Activated T-cell treated with anti-CD3 and anti-CD28 coated beads, Interleukin-2, amount 50 U/mL, for 72 hours (primary cell): ENCODE measurements at regions not wholly inside any gene's neighbourhood (a gene's known extent, or its start where the extent isn't known, plus 50 kb on each side); places are given as distances from the start of the nearest gene placed in this dataset.

ENCODE experiments used
- ATAC-seq, 2 donors: fragments of 150-1000 bp; cut with Tn5 transposase; replicated peaks in 1 of 2; 2 replicates each; pipeline ENCODE4 v1.10.0; 2021; ENCODE audit warnings: moderate library complexity in 2 of 2, mild to moderate bottlenecking in 1 of 2
- DNase-seq, 2 donors: peaks; one replicate each; pipeline ENCODE4 v3.0.0; 2021 to 2022; ENCODE audit warnings: mixed read lengths in 1 of 2
- H3K27ac Mint-ChIP-seq: one replicate; pipeline ENCODE4 v1.8.0; 2022; ENCODE audit warnings: mild to moderate bottlenecking, moderate library complexity, mixed read lengths
- H3K27me3 Mint-ChIP-seq: one replicate; pipeline ENCODE4 v1.8.0; 2022; ENCODE audit warnings: low read depth, mixed read lengths
- H3K36me3 Mint-ChIP-seq, 2 donors: one replicate each; pipeline ENCODE4 v1.8.0; 2022; ENCODE audit warnings: mixed read lengths in 2 of 2, mild to moderate bottlenecking in 1 of 2; ENCODE audit not compliant: insufficient read depth in 2 of 2
- H3K4me1 Mint-ChIP-seq: one replicate; pipeline ENCODE4 v1.8.0; 2022; ENCODE audit warnings: low read depth, mixed read lengths
- H3K4me3 Mint-ChIP-seq, 2 donors: one replicate each; pipeline ENCODE4 v1.8.0; 2022; ENCODE audit warnings: mild to moderate bottlenecking in 2 of 2, mixed read lengths in 2 of 2, moderate library complexity in 2 of 2
- H3K9me3 Mint-ChIP-seq, 2 donors: one replicate each; pipeline ENCODE4 v1.8.0; 2022; ENCODE audit warnings: mixed read lengths in 2 of 2

GRCh38 chr10:47053081-47053798 is 142.0 kb downstream of the PTPN20 start:
- H3K27me3 Mint-ChIP-seq: no peaks in the 10 kb centered on the region
- H3K4me1 Mint-ChIP-seq: peaks cover 2% of the 10 kb centered on the region
- H3K36me3 Mint-ChIP-seq: no peaks in the 10 kb centered on the region
- H3K27ac Mint-ChIP-seq: no peak overlapping the region
- no peak for DNase-seq
- ATAC-seq: no peak
- H3K9me3 Mint-ChIP-seq: no peaks in the 10 kb centered on the region
- H3K4me3 Mint-ChIP-seq: no peak overlapping the region

DNA sequence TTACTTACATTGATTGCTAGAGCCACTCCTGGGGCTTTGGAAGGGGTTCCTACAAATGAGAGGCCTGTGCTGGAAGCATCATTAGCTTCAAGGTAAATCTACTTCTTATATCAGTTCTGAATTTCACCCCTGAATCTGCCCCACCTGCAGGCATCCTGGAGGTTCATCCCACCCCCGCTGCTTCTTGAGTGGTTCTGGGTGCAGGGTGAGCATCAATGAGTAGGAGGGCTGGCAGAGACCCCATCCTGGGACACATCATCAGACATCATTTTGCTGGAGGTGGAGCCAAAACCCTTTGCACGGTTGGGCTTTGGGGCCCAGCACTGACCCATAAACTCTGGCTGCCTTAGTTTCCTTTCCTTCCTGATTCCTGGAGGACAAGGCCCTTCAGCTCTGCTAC is 143.7 kb downstream of the PTPN20 start:
- no peaks in the 10 kb centered on the region for H3K27me3 Mint-ChIP-seq
- no peak overlapping the region for H3K27ac Mint-ChIP-seq
- H3K4me1 Mint-ChIP-seq: no peaks in the 10 kb centered on the region
- H3K4me3 Mint-ChIP-seq: no peak overlapping the region
- ATAC-seq (no peak), DNase-seq (no peak)
- no peaks in the 10 kb centered on the region for H3K9me3 Mint-ChIP-seq
- H3K36me3 Mint-ChIP-seq: no peaks in the 10 kb centered on the region

GRCh38 chr10:47055386-47056246 is 144.4 kb downstream of the PTPN20 start:
- ATAC-seq (no peak), DNase-seq (no peak)
- Mint-ChIP-seq H3K4me3 (no peak overlapping the region), H3K9me3 (no peaks in the 10 kb centered on the region), H3K27me3 (no peaks in the 10 kb centered on the region), H3K36me3 (no peaks in the 10 kb centered on the region), H3K4me1 (no peaks in the 10 kb centered on the region), H3K27ac (no peak overlapping the region)

- H3K4me1 Mint-ChIP-seq: no peaks in the 10 kb centered on the region
- no peak overlapping the region for H3K4me3 Mint-ChIP-seq
- DNase-seq (no peak), ATAC-seq (no peak)
- H3K27me3 Mint-ChIP-seq: no peaks in the 10 kb centered on the region
- H3K36me3 Mint-ChIP-seq: no peaks in the 10 kb centered on the region
- H3K9me3 Mint-ChIP-seq: no peaks in the 10 kb centered on the region
- H3K27ac Mint-ChIP-seq: no peak overlapping the region
Observed at GRCh38 chr10:47056247-47056510, 145.0 kb downstream of the PTPN20 start.

GRCh38 chr10:47057471-47057870 is 146.2 kb downstream of the PTPN20 start:
- Mint-ChIP-seq H3K27ac (no peak overlapping the region), H3K36me3 (no peaks in the 10 kb centered on the region), H3K4me1 (no peaks in the 10 kb centered on the region), H3K9me3 (no peaks in the 10 kb centered on the region), H3K4me3 (no peak overlapping the region), H3K27me3 (no peaks in the 10 kb centered on the region)
- DNase-seq: no peak
- no peak for ATAC-seq

DNA sequence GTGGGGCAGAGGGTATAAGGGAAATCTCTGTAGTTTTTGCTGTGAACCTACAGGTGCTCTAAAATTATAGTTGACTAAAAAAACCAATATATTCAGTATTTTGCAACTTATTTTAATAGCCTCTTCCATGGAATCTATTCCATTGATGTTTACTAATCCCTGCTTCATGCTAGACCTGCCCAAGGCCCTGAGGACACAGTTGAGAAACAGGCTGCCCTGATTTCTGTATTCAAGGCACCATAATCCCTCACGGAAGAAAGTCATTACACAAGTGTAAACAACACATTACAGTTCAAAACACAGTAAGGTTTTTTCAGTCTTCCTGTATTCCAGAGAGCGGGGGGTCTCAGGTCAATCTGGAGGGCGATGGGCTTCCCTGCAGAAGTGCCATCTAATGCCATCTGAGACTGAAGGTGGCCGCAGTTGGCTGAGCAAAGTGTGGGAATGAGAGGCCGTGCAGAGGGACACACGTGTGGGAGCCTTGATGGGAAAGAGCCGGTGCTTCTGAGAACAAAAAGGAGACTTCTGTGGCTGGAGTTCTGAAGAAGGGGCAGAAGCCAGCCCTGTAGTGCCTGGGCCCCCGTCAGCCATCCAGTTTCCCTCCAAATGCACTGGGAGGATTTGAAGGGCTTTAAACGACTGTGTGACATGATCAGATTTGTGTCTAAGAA is 146.9 kb downstream of the PTPN20 start:
- Mint-ChIP-seq H3K27me3 (no peaks in the 10 kb centered on the region), H3K36me3 (no peaks in the 10 kb centered on the region), H3K4me1 (no peaks in the 10 kb centered on the region), H3K9me3 (no peaks in the 10 kb centered on the region), H3K27ac (no peak overlapping the region), H3K4me3 (no peak overlapping the region)
- DNase-seq: no peak
- ATAC-seq: no peak

GRCh38 chr10:47058961-47059391 is 147.7 kb downstream of the PTPN20 start:
- ATAC-seq (no peak), DNase-seq (no peak)
- Mint-ChIP-seq H3K4me1 (no peaks in the 10 kb centered on the region), H3K9me3 (no peaks in the 10 kb centered on the region), H3K27ac (no peak overlapping the region), H3K27me3 (no peaks in the 10 kb centered on the region), H3K36me3 (no peaks in the 10 kb centered on the region), H3K4me3 (no peak overlapping the region)

DNA sequence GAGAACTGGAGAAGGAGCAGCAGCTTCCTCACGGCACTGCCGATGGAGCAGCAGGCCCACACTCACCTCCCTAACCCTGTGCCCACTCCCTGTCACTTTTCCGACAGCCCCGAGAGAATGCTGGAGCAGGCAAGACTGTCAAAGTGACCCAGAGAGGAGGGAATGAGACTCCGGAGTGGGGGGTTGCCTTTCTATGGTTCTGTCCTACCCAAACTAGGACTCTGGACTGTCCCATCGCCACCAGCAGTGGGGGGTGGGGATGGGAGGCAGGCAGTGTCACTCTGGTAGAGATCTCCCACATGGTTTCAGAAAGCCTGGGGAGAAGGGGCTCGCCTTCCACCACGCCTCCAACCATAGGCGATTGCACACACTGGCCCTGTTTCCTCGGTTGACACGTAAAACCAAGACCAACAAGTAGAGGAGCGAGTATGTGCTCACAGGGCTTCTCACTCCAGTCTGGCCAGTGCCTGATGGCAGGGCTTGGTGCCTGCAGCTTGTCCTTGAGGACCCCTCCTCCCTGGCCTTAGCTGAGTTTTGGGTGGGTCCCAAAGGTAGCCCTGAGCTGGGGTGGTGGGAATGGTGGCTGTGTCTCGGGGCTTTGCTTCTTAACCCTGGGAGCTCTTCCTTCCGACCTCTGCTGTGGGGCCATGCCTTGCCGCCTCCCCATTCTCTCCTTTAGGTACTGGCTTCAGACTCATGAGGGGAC is 148.5 kb downstream of the PTPN20 start:
- H3K36me3 Mint-ChIP-seq: no peaks in the 10 kb centered on the region
- no peak overlapping the region for H3K27ac Mint-ChIP-seq
- H3K27me3 Mint-ChIP-seq: no peaks in the 10 kb centered on the region
- ATAC-seq: no peak
- no peaks in the 10 kb centered on the region for H3K4me1 Mint-ChIP-seq
- H3K9me3 Mint-ChIP-seq: no peaks in the 10 kb centered on the region
- DNase-seq: no peak
- H3K4me3 Mint-ChIP-seq: no peak overlapping the region

GRCh38 chr10:47060356-47060755 is 149.1 kb downstream of the PTPN20 start:
- no peak for ATAC-seq
- no peaks in the 10 kb centered on the region for H3K4me1 Mint-ChIP-seq
- H3K36me3 Mint-ChIP-seq: no peaks in the 10 kb centered on the region
- DNase-seq: no peak
- H3K27me3 Mint-ChIP-seq: no peaks in the 10 kb centered on the region
- no peak overlapping the region for H3K4me3 Mint-ChIP-seq
- no peaks in the 10 kb centered on the region for H3K9me3 Mint-ChIP-seq
- no peak overlapping the region for H3K27ac Mint-ChIP-seq

- Mint-ChIP-seq H3K9me3 (no peaks in the 10 kb centered on the region), H3K4me1 (no peaks in the 10 kb centered on the region), H3K36me3 (no peaks in the 10 kb centered on the region), H3K27me3 (no peaks in the 10 kb centered on the region), H3K4me3 (no peak overlapping the region), H3K27ac (no peak overlapping the region)
- ATAC-seq (no peak), DNase-seq (no peak)
Observed at GRCh38 chr10:47060993-47061500, 149.8 kb downstream of the PTPN20 start.

DNA sequence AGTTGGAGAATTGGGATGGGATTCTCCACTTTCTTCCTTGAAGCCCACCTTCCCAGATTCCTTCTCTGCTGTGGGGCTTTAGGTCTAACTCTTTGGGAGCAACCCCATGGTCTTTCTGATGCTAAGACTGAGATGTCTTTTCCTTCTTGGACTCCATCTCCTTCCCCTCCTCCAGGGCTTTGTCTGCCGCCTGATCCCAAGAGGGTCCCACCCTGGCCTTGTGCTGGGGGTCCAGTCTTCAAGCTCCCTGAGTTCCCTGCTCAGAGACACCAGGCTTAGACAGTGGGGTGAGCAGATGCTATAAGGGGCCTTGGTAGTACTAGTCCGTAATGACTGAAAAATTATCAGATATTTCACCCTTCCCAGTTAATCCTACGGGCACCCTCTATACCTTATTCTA is 150.5 kb downstream of the PTPN20 start:
- Mint-ChIP-seq H3K36me3 (no peaks in the 10 kb centered on the region), H3K4me1 (no peaks in the 10 kb centered on the region), H3K9me3 (no peaks in the 10 kb centered on the region), H3K4me3 (no peak overlapping the region), H3K27me3 (no peaks in the 10 kb centered on the region), H3K27ac (no peak overlapping the region)
- ATAC-seq (no peak), DNase-seq (no peak)

GRCh38 chr10:47062441-47063200 is 151.4 kb downstream of the PTPN20 start:
- no peak overlapping the region for H3K27ac Mint-ChIP-seq
- H3K36me3 Mint-ChIP-seq: no peaks in the 10 kb centered on the region
- DNase-seq (no peak), ATAC-seq (no peak)
- no peak overlapping the region for H3K4me3 Mint-ChIP-seq
- H3K9me3 Mint-ChIP-seq: no peaks in the 10 kb centered on the region
- no peaks in the 10 kb centered on the region for H3K4me1 Mint-ChIP-seq
- no peaks in the 10 kb centered on the region for H3K27me3 Mint-ChIP-seq
